B cell (primary cell): ENCODE measurements at regions not wholly inside any gene's neighbourhood (a gene's known extent, or its start where the extent isn't known, plus 50 kb on each side); places are given as distances from the start of the nearest gene placed in this dataset.

ENCODE experiments used
- EZH2 ChIP-seq: IDR thresholded peaks from 2 replicates; pipeline ENCODE4 v1.6.1; 2012; ENCODE audit warnings: borderline replicate concordance, low read depth, mild to moderate bottlenecking, moderate library complexity, low read length; ENCODE audit not compliant: insufficient read depth, poor library complexity, severe bottlenecking
- TF ChIP-seq, protein P1 (sequence below): fragments of 200-600 bp; IDR thresholded peaks from one replicate; pipeline ENCODE4 v1.8.0; 2022; ENCODE audit warnings: antibody characterized with exemption, mild to moderate bottlenecking

DNA sequence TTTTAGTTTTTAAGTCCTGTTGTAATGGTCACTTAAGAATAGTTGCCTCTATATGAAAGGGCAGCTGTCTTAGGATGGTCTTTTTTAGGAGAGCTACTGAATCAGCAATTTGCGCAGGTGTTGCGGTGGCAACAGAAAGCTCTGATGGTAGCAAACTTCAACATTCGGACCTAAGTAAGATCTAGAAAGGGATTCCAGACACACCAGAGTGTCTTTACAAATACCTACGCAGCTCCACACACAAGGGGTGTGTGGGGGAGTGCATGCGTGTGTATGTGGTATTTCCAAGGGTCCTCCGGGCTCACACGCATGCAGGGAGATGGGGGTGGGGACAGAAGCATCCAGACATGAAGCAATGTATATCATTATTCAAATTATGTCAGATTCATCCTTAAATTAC, 438.6 kb upstream of the MGMT start:
- TF ChIP-seq, protein P1, sequence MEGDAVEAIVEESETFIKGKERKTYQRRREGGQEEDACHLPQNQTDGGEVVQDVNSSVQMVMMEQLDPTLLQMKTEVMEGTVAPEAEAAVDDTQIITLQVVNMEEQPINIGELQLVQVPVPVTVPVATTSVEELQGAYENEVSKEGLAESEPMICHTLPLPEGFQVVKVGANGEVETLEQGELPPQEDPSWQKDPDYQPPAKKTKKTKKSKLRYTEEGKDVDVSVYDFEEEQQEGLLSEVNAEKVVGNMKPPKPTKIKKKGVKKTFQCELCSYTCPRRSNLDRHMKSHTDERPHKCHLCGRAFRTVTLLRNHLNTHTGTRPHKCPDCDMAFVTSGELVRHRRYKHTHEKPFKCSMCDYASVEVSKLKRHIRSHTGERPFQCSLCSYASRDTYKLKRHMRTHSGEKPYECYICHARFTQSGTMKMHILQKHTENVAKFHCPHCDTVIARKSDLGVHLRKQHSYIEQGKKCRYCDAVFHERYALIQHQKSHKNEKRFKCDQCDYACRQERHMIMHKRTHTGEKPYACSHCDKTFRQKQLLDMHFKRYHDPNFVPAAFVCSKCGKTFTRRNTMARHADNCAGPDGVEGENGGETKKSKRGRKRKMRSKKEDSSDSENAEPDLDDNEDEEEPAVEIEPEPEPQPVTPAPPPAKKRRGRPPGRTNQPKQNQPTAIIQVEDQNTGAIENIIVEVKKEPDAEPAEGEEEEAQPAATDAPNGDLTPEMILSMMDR, result no peak
- no peak for TF ChIP-seq EZH2
